HL-60/S4 (cell line): ENCODE measurements at regions not wholly inside any gene's neighbourhood (a gene's known extent, or its start where the extent isn't known, plus 50 kb on each side); places are given as distances from the start of the nearest gene placed in this dataset.

Source experiments
- in situ Hi-C: fragments of 300-500 bp; cut with MboI; formaldehyde crosslinking; loops from 2 replicates; pipeline ENCODE4 v1.14.3; 2022; ENCODE audit warnings: low sequenced_read_pairs

DNA sequence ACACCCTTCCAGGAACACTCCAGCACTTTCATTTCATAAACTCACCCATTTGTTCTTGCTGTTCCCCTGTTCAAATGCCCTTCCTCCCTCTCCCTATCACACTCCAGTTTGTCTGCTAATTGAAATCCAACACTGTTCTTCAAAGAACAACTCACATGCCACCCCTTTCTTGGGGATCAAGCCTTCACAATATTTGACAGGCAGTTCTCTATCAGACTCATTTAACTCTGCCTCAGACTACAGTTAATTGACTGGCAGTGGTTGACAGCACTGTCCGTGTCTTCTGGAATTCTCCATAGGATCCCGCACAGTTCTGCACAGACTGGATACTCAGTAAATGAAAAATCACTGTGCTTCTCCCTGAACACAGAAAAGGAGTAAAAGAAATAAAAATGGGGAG lies 87.8 kb downstream of the PMP22 start:
- in situ Hi-C loops: no loop called here

DNA sequence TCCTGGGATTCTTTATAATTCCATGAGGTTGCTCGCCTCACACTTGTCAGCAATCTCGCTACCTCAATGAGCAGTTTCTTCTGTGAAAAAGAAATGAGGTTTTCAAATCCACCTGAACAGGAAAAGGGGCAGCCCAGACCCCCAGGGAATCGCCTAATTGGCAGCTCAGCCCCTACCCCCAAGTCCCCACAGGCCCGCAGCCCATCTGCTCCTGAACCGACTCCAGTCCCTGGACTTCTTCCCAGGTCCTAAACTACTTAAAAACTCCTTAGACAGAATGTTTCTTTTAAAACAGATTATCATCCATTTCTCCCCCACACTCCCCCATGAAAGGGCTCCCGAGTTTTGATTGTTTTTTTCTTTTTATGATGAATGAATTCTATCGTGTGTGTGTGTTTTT lies 89.8 kb downstream of the PMP22 start:
- in situ Hi-C loops: no loop called here

DNA sequence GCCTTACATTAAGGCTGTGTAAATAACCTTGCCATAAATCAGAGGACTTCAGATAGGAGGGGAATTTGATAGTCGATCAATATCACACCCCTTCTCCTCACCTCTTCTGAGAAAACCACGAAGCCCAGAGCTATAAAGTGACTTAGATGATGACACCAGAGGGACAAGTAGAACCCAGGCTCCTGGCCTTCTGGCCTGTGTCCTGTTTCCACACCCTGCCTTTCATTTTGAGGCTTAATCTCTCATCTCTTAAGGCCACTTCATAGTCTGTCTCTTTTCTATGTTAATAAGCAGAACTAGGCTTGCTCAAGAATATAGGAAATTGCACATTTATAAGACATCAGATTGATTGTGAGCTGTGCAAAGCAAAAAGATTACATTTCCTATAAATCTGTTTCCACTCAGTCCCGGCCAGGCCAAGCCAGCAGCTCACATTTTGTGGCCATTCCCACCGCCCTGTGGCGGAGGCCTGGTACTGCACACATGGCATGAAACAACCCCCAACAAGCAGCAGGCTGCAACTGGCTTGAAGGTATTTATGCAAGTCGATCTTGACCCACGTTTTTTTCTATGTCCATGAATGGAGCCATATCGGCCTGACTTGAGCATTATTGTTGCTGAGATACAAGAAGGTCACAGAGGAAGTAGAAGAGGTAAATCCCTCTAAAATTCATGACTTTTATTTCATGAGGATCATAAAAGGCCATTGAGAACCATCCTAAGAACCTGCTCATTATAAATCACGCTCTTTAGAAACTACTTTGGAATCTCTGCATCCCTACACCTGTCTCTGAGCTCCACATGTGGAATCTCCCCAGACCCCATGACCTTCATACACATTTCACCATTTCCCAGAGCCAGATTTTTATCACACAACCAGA lies 93.7 kb downstream of the PMP22 start:
- in situ Hi-C loops: no loop called here

DNA sequence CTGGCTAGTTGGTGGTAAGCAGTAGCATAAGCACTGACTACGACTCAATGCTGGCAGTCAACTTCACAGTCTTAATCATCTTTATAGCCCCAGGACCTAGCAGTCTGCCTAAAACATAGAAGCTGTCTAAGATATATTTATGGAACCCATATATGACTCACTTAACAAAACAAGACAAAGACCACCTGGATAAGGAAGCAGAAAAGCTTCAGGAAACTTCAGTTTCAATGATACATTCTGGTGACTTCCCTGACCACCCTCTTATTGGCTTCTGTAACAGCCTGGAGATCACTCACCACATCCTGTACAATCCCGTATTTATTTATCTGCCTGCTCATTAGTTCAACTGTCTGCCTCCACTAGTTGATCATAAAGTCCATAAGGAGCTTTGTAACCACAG lies 95.5 kb downstream of the PMP22 start:
- in situ Hi-C loops: no loop called here

DNA sequence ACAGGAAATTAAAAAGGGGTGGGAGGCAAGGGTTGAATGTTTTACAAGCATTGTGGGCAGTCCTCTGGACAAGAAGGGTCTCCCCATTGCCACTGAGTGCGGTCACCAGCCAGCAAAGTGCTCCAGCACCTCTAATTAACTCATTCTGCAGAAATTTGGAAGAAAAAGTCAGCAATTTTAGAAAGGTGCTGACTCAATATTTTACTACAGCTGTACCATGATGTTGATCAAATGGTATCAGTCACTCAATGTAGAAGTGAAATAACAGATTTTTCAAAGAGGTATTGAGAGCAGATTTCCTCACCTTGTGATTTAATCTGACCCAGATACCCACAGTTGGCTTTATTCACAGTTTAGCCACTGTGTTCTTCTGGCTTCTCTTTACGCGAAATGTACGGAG lies 96.7 kb downstream of the PMP22 start:
- in situ Hi-C loops: no loop called here

DNA sequence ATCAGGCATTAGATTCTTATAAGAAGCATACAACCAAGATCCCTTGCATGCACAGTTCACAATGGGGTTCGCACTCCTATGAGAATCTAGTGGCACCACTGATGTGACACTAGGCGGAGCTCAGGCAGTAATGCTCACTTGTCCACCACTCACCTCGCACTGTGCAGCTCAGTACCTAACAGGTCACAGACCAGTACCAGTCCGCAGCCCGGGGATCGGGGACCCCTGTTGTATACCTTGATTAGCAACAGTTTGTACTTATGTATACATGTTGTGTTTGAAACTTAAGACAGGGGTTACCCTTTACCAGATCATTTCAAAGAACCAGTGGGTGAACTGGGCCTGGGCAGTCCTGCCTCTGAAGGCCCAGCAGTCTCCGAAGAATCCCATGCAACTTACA lies 103.7 kb downstream of the PMP22 start:
- in situ Hi-C loops: no loop called here

DNA sequence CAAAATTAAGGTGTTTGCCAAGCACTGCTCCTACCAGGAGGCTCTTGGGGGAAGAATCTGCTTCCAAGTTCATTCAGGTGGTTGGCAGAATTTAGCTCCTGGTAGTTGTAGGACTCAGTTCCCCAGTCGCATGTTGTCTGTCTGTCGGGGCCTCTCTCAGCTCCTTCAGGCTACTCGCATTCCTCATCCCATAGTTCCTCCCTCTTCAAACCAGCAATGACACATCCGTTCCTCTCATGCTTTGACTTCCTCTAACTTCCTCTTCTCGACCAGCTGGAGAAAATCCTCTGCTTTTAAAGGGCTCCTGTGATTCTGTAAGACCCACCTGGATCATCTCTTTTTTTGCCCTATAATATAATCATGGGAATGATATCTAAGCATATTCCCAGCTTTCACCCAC lies 108.1 kb downstream of the PMP22 start:
- in situ Hi-C loops: no loop called here

DNA sequence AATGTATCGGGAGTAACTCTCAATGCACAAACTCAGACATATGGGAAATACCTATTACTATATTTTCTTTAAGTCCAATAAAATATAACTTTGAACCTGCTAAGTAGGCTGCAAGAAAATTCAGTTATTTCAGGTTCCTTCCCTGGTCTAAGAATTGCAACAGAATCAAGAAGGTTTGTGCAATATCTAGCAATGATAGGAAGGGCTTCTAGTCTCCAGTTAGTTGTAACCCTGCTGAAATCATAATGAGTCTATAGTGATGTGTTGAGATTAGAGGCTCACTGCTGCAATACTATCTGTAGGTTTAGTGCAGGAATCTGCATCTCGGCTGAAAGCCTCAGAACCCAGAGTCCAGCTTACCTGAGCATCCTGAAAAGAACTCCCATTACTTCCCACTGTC lies 110.5 kb downstream of the PMP22 start:
- in situ Hi-C loops: no loop called here

DNA sequence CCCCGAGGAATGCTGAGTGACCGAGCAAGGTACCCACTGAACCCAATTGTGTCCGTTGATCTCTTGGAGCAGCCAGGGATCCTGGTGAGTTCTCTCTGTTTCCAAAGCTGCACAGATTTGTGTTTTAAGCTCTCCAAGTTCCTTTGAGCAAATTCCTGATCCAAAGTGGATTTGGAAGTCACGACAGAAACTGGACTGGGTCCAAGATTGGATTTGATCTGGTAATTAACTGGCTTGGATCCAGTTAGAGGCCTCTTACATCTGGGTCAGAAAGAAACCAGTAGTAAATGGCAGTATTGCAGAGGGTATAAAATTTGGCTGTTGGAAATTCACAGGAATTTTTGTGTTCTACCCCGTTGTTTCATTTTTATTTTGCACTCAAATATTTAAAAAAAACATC lies 119.5 kb downstream of the PMP22 start:
- in situ Hi-C loops: no loop called here

DNA sequence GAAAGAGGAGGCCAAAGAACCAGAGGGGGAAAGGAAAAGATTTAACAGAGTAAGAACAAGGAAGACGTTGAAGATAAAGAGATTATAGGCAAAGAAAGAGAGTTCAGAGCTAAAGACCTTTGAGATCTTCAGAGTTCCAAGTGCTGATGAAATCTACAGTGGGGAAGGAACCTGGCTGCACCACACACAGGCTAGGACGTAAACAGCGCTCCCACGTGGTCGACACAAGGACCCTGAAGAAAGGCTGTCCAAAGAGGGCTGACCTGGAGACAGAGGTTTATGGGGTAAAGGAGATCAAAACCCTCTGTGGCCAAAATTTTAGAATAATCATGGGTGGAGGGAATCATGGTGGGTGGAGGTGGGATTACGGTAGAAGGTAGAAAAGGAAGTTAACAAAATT lies 121.6 kb downstream of the PMP22 start:
- in situ Hi-C loops: no loop called here

DNA sequence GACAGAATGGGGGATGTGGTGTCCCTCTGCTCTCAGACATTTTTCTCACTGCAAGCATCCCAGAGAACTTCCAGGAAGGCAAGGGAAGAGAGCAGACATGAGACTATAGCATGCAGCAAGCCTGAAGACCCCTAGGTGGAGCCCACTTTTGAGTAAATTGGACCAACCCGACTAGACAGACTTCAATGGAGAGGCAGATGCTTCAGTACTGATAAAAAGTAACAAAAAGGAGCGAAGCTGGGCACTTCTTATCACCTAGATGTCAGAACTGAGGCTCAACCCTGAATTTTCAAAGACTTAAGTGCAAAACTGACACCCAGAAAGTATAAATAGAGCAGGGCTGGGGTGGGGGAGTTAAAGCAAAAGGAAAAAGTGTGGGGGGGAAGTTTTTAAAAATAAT lies 130.8 kb downstream of the PMP22 start:
- in situ Hi-C loops: no loop called here

DNA sequence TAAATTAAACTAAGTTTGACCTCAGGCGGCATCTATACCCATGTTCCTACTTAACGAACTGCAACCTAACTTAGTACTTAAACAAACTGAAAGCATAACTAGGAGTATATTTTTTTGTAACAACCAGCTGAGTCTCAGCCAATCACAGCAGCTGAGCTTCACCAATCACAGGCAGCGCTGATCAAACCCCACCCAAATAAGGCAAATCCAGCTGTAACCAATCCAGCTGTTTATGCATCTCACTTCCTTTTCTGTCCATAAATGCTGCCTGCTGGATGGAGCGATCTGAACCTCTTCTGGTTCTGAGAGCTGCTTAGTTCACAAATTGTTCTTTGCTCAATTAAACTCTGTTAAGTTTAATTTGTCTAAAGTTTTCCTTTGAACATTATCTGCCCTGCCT lies 131.3 kb downstream of the PMP22 start:
- in situ Hi-C loops: no loop called here

DNA sequence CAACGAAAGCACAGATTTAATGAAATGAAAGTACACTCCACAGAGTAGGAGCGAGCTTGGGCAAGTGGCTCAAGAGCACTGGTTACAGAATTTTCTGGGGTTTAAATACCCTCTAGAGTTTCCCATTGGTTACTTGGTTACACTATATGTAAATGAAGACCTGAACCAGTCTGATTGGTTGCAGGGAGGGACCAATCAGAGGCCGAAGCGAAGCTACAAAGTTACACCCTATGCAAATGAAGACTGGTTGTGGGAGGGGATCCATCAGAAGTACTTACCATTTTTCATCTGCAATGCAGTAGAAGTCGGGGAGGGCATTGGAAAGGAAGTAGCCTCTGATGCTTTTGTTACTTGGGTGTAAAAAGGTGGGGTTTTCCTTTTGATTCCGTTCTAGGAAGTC lies 132.0 kb downstream of the PMP22 start:
- in situ Hi-C loops: no loop called here

DNA sequence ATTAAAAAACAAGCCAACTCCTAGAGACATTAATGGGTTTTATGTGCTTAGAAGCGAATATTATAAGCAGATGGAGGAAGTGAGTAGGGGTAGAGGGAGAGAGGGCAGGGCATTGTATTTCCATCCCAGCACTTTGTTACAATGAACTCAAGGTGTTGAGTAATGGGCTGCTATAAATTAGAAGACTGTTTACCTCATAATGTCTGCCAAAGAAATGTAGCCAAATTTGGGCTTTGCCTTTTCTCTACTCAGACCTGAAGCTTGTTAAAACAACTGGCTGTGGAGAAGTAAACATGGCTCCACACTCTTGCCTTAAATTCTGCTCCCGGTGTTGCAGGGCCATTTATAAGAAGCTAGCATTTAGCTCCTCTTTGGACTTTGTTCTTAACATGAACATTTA lies 134.7 kb downstream of the PMP22 start:
- in situ Hi-C loops: no loop called here

DNA sequence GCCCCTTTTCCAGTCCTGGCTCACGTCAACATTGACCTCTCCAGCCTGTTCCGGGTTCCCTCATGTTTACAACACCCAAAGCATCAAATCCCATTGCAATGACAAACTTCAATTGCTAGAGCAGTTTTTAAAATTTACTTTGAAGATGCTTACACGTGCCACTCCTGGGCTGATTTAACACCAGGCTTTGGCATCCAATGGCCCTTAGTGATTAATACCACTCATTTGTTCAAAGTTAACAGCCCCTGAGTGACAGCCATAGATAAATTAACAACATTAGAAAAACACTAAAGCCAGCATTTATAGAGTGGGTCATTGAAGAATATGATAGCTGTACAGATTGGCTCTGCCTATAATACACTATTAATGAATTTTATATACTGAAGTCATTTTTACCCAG lies 135.1 kb downstream of the PMP22 start:
- in situ Hi-C loops: no loop called here

DNA sequence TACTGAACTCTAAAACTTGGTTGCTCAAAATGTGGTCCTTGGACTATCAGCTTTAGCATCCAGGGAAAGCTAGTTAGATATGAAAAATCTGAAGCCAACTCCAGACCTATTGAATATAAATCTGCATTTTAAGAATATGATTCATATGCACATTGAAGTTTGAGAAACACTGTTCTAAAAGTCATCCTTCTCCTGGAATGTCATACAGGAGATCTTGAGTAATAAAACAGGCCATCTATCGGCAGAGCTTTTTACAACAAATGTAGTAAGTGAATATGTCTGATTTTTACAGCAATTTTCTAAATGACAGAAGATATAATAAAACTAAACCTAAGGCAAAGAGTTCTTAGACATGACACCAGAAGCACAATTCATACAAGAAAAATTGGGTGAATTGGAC lies 140.4 kb downstream of the PMP22 start:
- in situ Hi-C loops: no loop called here

DNA sequence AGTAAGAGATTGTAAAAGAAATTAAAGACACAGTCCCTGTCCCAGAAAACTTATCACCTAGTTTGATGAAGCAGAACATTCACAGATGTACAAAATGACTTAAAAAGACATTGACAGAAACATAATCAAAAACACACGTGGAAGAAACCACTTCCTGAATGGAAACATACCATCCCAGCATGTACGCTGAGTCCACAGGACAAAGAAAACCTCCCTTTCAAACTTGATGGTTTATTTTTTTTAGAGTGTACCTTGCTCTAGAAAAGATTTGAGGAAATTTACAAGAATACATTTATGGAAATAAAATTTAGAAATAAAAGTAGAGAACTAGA lies 140.9 kb downstream of the PMP22 start:
- in situ Hi-C loops: no loop called here

DNA sequence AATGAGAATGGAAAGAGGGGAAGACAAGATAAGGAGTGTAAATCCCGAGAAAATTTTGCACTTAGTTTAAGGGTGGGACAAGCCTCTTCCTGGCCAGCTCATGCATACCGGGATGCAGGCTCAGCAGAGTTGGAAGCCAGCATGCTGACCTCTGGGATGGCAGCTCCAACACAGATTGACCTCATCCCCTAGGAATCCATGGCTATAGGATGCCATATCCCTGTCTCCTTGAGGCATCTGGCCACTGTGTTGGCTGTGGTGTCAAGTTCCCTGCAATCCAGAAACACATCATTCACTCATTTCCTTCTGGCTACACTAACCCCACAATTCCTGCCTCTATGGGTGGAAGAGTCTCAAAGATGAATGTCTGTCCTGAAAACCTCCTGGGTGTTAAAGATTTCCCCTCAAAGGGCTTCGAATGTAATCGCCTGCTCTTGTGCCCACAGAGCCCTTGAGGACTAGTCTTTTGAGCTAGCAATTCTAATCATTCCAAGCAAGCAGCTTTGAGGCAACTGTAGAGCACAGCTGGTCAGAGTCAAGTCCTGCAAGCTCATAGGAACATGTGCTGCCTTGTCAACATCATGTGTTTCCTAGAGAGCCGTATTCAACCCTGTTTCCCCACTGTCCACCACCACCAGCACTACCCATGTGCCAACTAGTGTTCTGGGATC lies 141.4 kb downstream of the PMP22 start:
- in situ Hi-C loops: no loop called here

DNA sequence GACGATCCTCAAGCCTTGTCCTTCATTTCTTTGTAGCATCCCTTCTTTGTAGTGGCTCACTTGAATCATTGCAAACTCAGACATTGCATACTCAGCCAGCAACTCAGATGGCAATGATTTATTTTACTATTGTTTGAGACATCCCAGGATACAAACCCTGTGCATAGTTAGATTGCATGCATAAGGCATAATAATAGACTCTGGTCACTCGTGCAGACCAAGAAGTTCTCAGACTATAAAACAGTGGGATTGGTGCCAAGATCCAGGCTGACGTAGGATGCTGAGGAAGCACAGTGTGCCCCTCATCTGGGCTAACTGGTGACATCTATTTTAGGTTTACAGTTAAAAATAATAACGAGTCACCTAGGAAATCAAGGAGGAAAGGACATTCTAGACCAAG lies 142.3 kb downstream of the PMP22 start:
- in situ Hi-C loops: no loop called here

DNA sequence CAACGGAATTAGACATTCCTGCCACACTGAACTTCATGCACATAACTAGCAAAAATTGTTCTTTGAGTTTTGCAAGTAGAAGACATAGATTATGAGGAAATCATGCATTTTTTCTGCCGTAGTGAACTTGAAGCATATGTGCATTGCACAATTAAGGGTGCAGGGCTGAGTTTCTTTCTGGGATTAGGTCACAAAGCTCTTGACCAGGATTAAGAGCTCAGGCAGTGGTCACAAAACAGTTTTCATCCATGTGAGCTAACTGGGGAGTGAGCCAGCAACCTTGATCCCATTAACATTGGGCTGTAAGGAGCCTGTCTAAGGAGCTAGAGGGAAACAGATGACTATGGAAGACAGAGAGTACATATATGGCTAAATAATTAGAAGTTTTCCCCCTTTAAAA lies 143.7 kb downstream of the PMP22 start:
- in situ Hi-C loops: no loop called here

DNA sequence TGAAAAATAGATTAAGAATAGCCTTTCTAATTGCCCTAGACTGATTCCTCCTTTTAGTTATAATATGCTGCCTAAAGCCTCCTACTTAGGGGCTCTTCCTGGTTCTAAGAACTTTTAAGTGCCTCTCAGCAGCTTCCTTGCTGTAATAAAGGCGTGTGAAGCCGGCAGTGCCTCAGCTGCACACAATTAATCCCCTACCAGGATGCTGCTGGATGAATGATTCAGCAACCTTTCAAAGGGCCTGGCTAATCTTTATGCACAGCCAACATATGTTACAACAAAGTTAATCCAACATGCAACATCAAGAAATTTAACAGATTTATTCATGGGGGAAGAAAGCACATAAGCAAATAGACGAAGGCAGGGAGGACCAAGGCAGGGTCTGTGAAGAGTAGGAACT lies 145.2 kb downstream of the PMP22 start:
- in situ Hi-C loops: no loop called here

DNA sequence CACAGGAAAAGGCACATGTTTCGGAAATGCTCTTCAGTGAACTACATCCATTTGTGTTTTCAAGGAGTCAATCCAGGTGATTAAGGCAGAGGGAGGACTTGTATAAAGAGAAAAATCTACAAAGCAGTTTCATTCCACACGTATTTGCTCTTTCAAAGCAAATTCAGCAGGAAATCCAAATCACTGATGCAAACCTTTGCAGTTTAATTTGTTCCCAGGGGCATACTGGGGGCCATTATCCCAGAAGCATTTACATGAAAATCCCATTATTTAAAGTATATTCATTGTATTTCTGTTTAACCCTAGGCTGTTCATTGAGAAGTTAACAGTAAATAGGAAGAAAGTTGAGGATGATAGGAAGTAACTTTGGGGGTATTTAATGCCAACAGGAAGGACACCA lies 147.9 kb downstream of the PMP22 start:
- in situ Hi-C loops: no loop called here
